Esophagus squamous epithelium (tissue), 4 donors: ENCODE measurements at regions not wholly inside any gene's neighbourhood (a gene's known extent, or its start where the extent isn't known, plus 50 kb on each side); places are given as distances from the start of the nearest gene placed in this dataset.

Experiments used
- POLR2A ChIP-seq, 4 donors: fragments of 450-650 bp; IDR thresholded peaks; one replicate each; pipeline ENCODE4 v1.6.1; 2017; ENCODE audit warnings: antibody characterized with exemption in 4 of 4, mild to moderate bottlenecking in 4 of 4, moderate library complexity in 3 of 4
- TF ChIP-seq, protein P1 (sequence below), 6 experiments: fragments of 450-650 bp in 4 of 6; fragments of 200-600 bp in 2 of 6; sonication (generic) in 2 of 6; IDR thresholded peaks; one replicate each; pipeline ENCODE4 v1.5.1; 2016 to 2019; ENCODE audit warnings: antibody characterized with exemption in 6 of 6, mild to moderate bottlenecking in 4 of 6, moderate library complexity in 4 of 6

DNA sequence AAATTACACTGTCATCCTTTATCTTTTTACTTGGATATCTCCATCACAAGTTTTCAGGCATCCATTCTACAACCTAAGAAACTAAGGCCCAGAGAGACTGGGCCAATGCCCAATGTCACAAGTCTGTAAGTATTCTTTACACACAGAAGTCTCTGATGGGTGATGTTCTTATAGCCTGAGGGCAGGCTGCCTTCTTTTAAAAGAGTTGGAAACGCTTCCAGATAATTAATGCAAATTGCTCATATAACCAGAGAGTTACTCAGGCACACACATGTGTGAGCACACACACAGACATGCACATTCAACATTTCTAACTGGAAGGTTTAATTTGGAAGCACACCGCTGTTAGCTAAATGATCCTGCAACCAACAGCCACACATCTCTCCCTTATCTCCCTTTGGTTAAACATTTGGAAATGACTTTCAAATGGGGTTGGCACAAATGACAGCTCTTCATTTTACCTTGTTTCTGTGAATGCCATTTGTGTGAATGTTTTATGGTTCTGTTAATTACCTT is 160.8 kb upstream of the TMPO start:
- TF ChIP-seq, protein P1, sequence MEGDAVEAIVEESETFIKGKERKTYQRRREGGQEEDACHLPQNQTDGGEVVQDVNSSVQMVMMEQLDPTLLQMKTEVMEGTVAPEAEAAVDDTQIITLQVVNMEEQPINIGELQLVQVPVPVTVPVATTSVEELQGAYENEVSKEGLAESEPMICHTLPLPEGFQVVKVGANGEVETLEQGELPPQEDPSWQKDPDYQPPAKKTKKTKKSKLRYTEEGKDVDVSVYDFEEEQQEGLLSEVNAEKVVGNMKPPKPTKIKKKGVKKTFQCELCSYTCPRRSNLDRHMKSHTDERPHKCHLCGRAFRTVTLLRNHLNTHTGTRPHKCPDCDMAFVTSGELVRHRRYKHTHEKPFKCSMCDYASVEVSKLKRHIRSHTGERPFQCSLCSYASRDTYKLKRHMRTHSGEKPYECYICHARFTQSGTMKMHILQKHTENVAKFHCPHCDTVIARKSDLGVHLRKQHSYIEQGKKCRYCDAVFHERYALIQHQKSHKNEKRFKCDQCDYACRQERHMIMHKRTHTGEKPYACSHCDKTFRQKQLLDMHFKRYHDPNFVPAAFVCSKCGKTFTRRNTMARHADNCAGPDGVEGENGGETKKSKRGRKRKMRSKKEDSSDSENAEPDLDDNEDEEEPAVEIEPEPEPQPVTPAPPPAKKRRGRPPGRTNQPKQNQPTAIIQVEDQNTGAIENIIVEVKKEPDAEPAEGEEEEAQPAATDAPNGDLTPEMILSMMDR (IDR thresholded peaks at IDR 0.05) = no peak
- no peak for TF ChIP-seq POLR2A (IDR thresholded peaks at IDR 0.05)
